C1 segment of cervical spinal cord (tissue), 14 donors: ENCODE measurements at regions not wholly inside any gene's neighbourhood (a gene's known extent, or its start where the extent isn't known, plus 50 kb on each side); places are given as distances from the start of the nearest gene placed in this dataset.
"Not testable (repeated sequence)": the region's sequence is repeated elsewhere in the genome, so short reads cannot be mapped to it uniquely, and the experiment has no call there.

Source experiments
- DNase-seq, 14 donors: peaks; one replicate each; lab custom pipeline; 2025; lab: John Stamatoyannopoulos, UW

DNA sequence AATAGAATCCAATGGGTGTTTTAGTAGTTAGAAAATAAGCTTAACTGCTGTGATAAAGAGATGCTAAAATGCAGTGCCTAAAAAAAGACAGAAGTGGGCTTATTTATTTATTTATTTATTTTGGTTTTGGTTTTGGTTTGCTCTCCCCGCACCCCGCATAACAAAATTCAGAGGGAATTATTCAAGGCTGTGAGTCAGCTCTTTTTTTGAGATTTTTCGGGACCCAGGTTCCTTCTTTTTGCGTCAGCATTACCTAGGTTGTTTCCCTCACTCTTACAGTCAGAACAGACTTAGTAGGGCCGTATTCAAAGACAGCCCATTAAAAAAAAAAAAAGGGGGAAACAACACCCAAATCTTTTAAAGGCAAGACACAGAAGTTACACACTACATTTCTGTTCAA is 1495.5 kb upstream of the ADGRL3 start:
- no peak for DNase-seq

DNA sequence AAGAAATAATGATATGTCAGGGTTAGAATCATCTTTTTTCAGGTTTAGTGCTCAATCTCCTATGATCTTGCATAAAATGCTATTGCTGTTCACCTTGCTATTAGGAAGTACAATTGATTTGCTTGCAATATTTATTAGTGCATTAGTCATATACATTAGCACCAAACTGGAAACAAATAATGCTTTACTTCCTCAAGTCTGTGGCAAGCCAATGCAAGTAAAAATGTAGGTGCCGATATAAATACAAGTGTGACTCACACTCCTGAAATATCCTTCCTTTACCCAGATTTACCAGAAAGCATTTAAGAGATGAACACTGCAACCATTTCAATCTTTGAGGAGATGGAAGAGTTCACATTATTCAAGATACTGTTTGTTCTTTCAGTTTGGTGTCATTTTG is 1487.7 kb upstream of the ADGRL3 start:
- no peak for DNase-seq

DNA sequence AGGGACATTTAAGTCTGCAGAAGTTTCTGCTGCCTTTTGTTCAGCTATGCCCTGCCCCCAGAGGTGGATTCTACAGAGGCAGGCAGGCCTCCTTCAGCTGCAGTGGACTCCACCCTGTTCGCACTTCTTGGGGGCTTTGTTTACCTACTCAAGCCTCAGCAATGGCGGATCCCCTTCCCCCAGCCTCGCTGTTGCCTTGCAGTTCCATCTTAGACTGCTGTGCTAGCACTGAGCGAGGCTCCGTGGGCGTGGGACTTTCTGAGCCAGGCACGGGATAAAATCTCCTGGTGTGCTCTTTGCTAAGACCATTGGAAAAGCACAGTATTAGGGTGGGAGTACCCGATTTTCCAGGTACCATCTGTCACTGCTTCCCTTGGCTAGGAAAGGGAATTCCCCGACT is 1475.8 kb upstream of the ADGRL3 start:
- DNase-seq: not testable (repeated sequence)

DNA sequence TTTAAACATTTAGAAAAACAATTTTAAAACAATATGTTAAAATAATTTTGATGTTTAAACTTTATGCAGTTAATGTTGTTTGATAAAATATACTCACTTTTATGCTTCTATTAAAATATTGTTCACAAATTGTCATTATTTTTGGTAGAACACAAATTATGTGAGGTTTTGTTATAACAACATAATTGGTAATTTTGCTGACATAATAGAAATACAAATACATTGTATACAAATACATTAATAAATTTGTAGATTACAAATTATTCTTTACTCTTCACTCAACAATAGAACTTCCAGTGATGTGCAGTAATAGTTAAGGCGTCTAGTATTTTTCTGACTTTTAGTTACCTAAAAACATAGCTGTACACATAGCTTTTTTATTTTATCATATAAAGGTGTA is 1472.4 kb upstream of the ADGRL3 start:
- DNase-seq: no peak

DNA sequence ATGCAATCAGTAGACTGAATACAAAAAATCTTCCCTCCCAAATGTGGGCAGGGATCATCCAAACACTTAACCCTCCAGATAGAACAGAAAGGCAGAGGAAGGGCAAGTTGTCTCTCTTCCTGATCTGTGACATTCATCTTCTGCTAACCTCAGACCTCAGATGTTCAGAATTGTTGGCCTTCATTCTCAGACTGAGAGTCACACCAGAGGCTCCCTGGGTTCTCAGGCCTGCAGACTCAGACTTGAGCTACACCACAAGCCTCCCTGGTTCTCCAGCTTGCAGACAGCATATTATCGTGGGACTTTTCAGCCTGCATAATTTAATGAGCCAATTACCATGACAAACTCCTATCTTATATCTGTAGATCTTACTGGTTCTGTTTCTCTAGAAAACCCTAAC is 1471.6 kb upstream of the ADGRL3 start:
- no peak for DNase-seq

GRCh38 chr4:59729321-59729720 is 1470.8 kb upstream of the ADGRL3 start:
- DNase-seq: no peak

DNA sequence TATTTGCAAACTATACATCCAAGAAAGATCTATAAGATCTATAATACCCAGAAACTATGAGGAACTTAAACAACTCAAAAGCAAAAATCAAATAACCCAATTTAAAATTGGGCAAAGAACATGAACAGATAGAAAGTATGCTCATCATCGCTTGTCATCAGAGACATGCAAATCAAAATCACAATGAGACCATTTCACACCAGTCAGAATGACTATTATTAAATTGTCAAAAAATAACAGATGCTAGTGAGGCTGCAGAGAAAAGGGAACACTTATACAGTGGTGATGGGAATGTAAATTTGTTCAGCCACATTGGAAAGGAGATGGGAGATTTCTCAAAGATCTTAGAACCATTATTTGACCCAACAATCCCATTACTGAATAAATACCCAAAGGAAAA is 1451.7 kb upstream of the ADGRL3 start:
- DNase-seq: no peak

DNA sequence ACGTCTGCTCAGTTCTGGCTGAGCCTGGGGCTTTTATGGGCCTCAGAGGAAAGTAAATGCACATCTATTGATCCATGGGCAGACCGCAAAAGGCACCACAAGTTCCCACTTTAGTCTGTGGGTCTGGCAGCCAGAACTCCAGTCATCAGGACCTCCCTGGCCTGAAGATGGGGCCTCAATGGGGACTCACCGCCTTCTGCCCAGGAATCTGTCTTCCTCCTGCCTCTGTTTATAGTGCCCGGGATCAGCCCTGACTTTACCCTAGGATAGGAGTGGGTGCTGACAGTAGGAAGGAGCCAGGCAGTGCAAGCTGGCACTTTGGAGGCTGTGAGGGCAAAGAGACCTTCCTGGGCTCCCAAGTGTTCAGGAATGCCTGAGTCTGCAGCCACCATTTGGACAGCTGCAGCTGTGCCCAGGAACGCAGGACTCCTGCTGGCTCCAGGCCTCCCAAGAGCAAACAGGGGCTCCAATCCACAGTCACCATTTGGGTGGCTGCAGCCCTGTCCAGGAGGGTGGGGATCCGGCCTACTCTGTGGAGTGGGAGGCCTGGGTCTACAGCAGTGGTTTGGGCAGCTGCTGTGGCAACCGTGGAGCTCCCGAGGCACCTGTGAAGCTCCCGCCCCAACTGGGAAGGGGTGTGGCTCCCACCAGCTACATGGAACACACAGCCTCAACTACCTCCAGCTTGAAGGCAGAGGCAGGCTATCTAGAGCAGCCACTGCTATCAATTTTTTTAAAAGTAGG is 1440.9 kb upstream of the ADGRL3 start:
- DNase-seq: no peak

DNA sequence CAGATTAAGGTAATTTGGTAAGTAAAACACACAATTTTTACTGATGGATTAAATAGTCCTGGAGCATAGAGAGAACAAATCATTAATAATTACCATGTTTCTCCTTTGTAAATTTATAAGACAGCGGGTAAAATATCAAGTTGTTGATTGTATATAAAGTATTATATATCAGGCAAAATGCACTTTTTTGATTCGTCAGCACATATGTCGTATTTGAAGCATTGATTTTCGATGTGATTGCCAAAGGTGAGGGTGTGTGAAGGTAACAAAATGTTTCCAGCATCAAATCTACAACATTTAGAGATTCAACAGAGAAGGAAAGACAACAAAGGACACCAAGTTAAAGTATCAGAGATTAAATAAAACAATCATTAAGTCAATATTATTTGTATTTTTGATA is 1437.8 kb upstream of the ADGRL3 start:
- no peak for DNase-seq

DNA sequence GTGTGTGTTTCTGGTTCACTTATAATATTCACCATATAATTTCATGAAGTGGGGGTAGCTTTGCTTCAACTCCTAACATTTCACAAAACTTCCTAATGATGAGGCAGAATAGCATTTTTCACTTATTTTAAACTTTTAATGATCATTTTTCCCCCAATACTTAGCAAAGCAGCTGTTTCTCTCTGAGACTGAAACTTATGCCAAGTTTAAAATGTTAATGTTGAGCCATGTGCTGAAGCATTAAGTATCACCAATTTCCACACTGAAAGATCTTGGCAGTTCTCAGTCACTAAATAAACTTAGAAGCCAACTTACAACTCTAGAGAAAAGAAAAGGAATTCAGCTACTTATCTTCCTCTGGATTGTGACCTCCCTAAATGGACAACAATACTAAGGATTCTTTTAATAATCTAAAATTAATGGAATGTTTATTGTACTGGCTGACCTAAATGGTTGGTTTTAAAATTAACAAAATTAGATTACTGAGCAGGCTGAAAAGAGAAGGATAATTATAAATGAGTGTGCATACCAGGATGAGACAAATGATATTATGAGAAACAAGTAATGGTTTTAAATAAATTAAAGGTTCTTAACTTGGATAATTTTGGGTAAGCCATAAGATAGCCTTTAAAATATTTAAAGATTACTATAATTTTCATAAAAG is 1429.4 kb upstream of the ADGRL3 start:
- DNase-seq: no peak

- no peak for DNase-seq
Measured at GRCh38 chr4:59772641-59773139, 1427.4 kb upstream of the ADGRL3 start.

DNA sequence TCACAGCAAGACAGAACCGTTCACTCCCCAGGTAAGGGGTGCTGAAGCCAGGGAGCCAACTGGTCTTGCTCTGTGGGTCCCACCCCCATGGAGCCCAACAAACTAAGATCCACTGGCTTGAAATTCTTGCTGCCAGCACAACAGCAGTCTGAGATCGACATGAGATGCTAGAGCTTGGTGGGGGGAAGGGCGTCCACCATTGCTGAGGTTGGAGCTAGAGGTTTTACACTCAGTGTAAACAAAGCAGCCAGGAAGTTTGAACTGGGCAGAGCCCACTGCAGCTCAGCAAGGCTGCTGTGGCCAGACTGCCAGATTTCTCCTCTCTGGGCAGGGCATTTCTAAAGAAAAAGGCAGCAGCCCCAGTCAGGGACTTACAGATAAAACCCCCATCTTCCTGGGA is 1419.9 kb upstream of the ADGRL3 start:
- DNase-seq: not testable (repeated sequence)

DNA sequence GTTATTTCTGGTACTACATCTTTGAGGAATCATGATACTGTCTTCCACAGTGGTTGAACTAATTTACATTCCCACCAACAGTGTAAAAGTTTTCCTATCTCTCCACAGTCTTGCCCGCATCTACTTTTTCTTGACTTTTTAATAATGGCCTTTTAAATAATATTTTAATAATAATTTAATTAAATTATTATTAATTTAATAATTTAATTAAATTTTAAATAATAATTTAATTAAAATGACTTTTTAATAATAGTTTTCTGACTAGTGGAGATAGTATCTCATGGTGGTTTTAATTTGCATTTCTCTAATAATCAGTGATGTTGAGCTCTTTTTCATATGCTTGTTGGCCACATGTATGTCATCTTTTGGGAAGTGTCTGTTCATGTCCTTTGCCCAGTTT is 1395.0 kb upstream of the ADGRL3 start:
- no peak for DNase-seq

DNA sequence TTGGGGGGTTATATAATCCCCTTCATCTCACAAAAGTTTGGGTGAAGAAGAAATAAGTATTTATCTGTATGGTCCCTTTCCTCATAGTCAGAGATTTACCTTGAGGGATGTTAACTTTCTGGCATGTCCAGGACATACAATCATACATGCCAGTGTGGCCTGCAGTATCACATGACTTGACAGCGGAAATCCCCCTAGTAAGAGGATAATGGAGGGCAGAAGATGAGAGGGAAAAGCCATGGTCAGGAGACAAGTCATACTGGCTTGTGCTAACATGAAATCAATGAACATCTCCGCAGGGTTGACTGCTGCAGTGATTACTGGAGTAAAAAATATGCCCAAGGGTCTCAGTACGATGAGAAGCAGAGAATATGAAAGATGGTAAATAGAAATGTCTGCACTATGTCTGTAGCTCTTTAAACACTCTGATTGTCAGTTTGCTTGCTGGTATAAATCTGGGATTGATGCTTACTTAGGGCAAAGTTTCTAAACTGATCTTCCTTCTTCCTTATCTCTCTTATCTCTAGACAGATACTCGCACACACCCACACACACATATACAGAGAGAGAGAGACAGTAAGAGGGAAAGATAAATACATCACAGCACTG is 1385.6 kb upstream of the ADGRL3 start:
- no peak for DNase-seq

DNA sequence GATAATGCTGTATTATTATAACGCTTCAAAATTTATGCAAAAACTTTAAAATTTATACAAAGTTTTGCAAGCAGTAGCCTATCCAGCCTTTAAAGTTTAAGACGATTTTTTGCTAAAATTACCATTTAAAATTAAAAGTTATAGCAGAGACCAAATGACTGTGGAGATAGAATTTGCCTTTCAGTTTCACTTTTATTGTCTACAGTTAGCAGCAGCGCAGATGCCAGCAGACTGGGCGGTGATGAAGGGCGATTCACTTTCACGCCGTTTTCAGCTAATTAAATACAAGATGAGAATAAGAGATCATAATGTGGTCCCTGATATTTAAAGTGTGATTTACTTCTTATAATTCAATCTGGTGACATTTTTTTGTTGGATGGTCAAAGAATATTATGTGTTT is 1381.5 kb upstream of the ADGRL3 start:
- DNase-seq: peak in 2 of 14 donors; percentile 0 to 20

DNA sequence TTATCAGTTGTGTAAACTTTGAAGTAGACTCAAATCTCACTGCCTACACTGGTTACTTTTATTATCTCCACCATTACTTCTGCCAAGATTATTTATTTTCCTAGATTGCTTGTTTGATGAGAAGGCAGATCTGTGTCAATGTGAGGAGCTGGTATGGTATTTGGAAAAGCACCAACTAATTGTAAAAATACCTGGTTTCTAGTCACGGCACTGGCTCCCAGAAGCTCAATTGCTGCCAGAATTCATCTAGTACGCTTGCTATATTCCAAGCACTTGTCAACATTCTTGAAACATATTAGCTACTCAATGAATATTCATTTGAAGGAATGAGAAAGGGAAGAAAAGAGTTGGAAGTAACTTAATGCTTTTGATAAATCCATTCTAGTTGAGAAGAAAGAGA is 1376.8 kb upstream of the ADGRL3 start:
- DNase-seq: no peak

- no peak for DNase-seq
Measured at GRCh38 chr4:59825104-59825503, 1375.0 kb upstream of the ADGRL3 start.

GRCh38 chr4:59831746-59832145 is 1368.4 kb upstream of the ADGRL3 start:
- no peak for DNase-seq

- DNase-seq: no peak
Measured at GRCh38 chr4:59834943-59835342, 1365.2 kb upstream of the ADGRL3 start.

DNA sequence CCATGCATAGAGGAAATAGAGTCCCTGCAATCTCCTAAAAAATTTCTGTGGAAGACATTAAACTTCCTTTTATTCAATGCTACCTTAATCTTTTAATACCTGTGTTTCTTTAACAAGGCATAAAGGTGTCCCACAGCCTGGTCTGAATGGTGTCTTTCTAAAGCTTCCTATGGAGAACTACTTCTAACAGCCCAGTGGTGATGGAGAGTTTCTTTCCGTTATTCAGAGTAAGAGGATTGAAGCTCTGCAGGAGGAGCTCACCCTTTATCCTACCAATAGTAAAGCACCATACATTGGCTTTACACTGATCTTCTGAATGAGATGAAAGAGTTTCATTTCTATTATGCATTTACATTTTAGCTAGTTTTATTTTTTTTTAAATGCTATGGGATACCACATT is 1362.4 kb upstream of the ADGRL3 start:
- no peak for DNase-seq

DNA sequence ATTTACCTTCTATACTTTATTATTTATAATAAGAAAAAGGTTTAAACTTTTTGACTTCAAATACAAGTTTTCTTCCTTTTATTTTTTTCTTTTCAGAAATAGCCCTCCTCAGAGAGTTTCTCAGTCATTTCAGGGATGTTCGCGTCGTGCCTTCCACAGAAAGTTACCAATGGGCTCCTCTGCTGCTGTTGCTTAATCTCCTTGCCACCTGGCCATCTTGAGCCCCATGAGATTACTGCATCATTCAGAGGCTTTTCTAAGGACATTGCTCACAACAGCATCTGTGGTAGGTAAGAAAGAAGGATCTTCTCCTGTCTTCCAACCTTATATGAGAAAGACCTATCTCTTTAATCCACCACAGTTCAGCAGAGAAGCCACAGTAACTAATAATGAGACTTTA is 1361.9 kb upstream of the ADGRL3 start:
- no peak for DNase-seq

DNA sequence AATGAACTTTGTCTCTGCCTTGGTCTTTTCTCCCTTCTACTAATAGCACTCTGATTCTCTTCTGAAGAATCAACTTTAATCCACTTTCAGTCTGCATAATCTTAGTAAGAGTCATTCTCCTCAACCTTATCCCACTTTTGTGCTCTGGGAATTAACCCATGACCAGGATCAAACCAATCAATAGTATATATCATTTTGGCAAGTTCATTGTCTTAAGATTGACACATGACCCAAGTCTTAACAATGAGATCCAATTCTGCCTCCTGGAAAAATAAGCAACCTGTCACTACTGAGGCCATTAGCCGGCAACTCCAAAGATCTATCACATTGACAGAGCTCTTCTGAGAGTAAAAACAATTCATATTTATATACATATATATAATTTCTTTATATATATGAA is 1358.4 kb upstream of the ADGRL3 start:
- no peak for DNase-seq

DNA sequence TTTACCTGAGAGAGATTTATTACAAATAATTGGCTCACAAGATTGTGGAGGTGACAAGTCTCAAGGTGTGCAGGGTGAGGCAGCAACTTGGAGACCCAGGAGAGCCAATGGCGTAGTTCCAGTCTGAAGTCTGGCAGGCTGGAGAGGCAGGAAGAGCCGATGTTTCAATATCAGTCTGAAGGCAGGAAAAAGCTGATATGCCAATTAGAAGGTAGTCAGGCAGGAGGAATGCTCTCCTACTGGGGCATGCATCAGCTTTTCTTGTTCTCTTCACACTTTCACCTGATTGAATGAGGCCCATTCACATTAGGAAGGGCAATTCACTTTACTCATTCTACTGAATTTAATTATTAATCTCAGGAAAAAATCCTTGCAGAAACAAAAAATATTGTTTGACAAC is 1351.7 kb upstream of the ADGRL3 start:
- DNase-seq: no peak
